ENCODE measurements at regions not wholly inside any gene's neighbourhood (a gene's known extent, or its start where the extent isn't known, plus 50 kb on each side); places are given as distances from the start of the nearest gene placed in this dataset.

GRCh38 chr9:8183618-8184017 lies 384.0 kb upstream of the DMAC1 start:
- H3K4me3 ChIP-seq, result no peak overlapping the region
- TF ChIP-seq POLR2A (IDR thresholded peaks at IDR 0.05) (no peak), CTCF (IDR thresholded peaks at IDR 0.05) (no peak)
- DNase-seq, result no peak
- H3K27ac ChIP-seq, result no peak overlapping the region
- H3K4me1 ChIP-seq, result no peaks in the 10 kb centered on the region
- no peaks in the 10 kb centered on the region for H3K27me3 ChIP-seq
- H3K36me3 ChIP-seq, result no peaks in the 10 kb centered on the region
- no peaks in the 10 kb centered on the region for H3K9me3 ChIP-seq
- intact Hi-C loops (cut with DNase I), result no loop called here
- WGBS, 2 donors, result 76 to 82% methylated on average over 3 of the region's 3 CpGs

DNA sequence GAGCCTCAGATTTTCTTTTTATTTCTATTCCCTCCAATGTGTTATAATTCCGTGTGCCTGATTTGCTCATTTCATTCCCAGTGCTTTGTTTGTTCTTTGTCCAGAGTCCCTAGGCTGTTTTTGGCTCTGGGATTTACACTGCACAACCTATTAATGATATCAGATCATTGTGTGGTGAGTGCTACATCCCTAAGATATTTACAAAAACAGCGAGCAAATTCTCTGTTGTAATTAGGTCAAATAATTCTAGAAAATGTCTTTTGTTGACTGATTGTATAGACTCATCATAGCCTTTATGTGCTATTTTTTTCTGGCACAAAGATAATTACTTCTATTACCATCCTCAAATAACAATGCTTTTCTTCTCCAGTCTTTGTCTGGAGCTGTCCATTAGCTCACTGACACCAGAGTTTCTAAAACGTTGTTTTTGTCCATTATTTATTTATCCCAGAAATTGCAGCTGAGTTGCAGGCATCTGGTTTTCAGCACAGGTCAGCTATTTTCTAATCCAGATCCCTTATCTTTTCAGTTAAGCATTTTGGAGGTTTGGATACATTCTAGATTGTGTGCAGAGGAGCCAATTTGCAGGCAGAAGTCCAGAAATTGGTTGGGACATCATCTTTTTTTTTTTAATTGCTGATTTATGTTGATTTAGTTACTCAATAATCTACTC lies 379.9 kb upstream of the DMAC1 start:
- H3K27ac ChIP-seq, result no peak overlapping the region
- H3K27me3 ChIP-seq, result no peaks in the 10 kb centered on the region
- no peaks in the 10 kb centered on the region for H3K4me1 ChIP-seq
- intact Hi-C loops (cut with DNase I), result no loop called here
- WGBS, 2 donors, result 47 to 52% methylated on average over 3 of the region's 3 CpGs
- no peak for DNase-seq
- no peaks in the 10 kb centered on the region for H3K36me3 ChIP-seq
- TF ChIP-seq CTCF (IDR thresholded peaks at IDR 0.05) (no peak), POLR2A (IDR thresholded peaks at IDR 0.05) (no peak)
- H3K4me3 ChIP-seq, result no peak overlapping the region
- H3K9me3 ChIP-seq, result no peaks in the 10 kb centered on the region

- Histone ChIP-seq H3K9me3 (no peaks in the 10 kb centered on the region), H3K4me1 (no peaks in the 10 kb centered on the region), H3K27ac (no peak overlapping the region), H3K27me3 (no peaks in the 10 kb centered on the region), H3K4me3 (no peak overlapping the region), H3K36me3 (no peaks in the 10 kb centered on the region)
- 72 to 80% methylated on average over 2 of the region's 2 CpGs for WGBS, 2 donors
- DNase-seq, result no peak
- no peak for TF ChIP-seq CTCF (IDR thresholded peaks at IDR 0.05)
- TF ChIP-seq POLR2A (IDR thresholded peaks at IDR 0.05), result no peak
- intact Hi-C loops (cut with DNase I), result no loop called here
These were observed 372.4 kb upstream of the DMAC1 start for GRCh38 chr9:8172000-8172399.

- TF ChIP-seq CTCF (IDR thresholded peaks at IDR 0.05) (no peak), POLR2A (IDR thresholded peaks at IDR 0.05) (no peak)
These were observed 369.4 kb upstream of the DMAC1 start for GRCh38 chr9:8168916-8169438.

DNA sequence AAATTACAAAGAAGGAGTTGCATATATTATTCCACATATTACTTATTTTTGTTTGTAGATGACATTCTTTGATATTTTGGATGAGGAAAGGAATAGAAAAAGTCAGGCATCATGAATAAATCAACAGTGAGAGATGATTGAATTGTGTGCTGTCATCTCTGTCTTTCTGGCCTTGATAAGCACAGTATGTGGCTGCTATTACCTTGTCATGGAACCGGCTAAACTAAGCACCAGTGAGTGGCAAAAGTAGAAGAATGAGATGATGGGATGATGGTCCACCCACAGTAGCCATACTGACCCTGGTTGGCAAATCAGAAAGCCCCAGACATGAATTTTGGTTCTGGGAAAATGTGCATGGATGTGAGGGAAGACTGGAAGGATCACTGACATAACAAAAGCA lies 361.2 kb upstream of the DMAC1 start:
- Histone ChIP-seq H3K4me3 (no peak overlapping the region), H3K36me3 (no peaks in the 10 kb centered on the region), H3K27ac (no peak overlapping the region), H3K4me1 (no peaks in the 10 kb centered on the region), H3K27me3 (no peaks in the 10 kb centered on the region), H3K9me3 (no peaks in the 10 kb centered on the region)
- TF ChIP-seq POLR2A (IDR thresholded peaks at IDR 0.05) (no peak), CTCF (IDR thresholded peaks at IDR 0.05) (no peak)
- no peak for DNase-seq
- 75 to 86% methylated on average over 1 of the region's 1 CpG for WGBS, 2 donors
- intact Hi-C loops (cut with DNase I), result no loop called here

More at GRCh38 chr9:8168916-8169438, 369.4 kb upstream of the DMAC1 start:
- Histone ChIP-seq H3K36me3 (no peaks in the 10 kb centered on the region), H3K4me1 (no peaks in the 10 kb centered on the region), H3K9me3 (no peaks in the 10 kb centered on the region), H3K27me3 (no peaks in the 10 kb centered on the region), H3K4me3 (no peak overlapping the region), H3K27ac (no peak overlapping the region)
- intact Hi-C loops (cut with DNase I), result no loop called here
- 5 to 35% methylated on average over 2 of the region's 2 CpGs for WGBS, 2 donors
- no peak for DNase-seq
